D341Med (cell line): ENCODE measurements at regions not wholly inside any gene's neighbourhood (a gene's known extent, or its start where the extent isn't known, plus 50 kb on each side); places are given as distances from the start of the nearest gene placed in this dataset.
"Not testable (repeated sequence)": the region's sequence is repeated elsewhere in the genome, so short reads cannot be mapped to it uniquely, and the experiment has no call there.

Source experiments
- DNase-seq: peaks from one replicate; pipeline ENCODE4 v3.0.0; 2012; ENCODE audit warnings: low spot score

GRCh38 chr12:107497231-107497630 is 188.4 kb upstream of the PWP1 start:
- no peak for DNase-seq

- no peak for DNase-seq
Measured at GRCh38 chr12:107500307-107500706, 185.3 kb upstream of the PWP1 start.

GRCh38 chr12:107501681-107502080 is 183.9 kb upstream of the PWP1 start:
- DNase-seq = no peak

- DNase-seq = no peak
Measured at GRCh38 chr12:107503129-107503855, 182.3 kb upstream of the PWP1 start.

GRCh38 chr12:107503887-107504885 is 181.4 kb upstream of the PWP1 start:
- no peak for DNase-seq

GRCh38 chr12:107509421-107509820 is 176.2 kb upstream of the PWP1 start:
- no peak for DNase-seq

GRCh38 chr12:107510211-107510610 is 175.4 kb upstream of the PWP1 start:
- DNase-seq = no peak

- DNase-seq = no peak
Measured at GRCh38 chr12:107511292-107511691, 174.3 kb upstream of the PWP1 start.

GRCh38 chr12:107512391-107512790 is 173.2 kb upstream of the PWP1 start:
- DNase-seq = no peak

GRCh38 chr12:107513184-107513583 is 172.4 kb upstream of the PWP1 start:
- no peak for DNase-seq

- DNase-seq = no peak
Measured at GRCh38 chr12:107513636-107514400, 171.8 kb upstream of the PWP1 start.

- DNase-seq = no peak
Measured at GRCh38 chr12:107514887-107515445, 170.6 kb upstream of the PWP1 start.

- no peak for DNase-seq
Measured at GRCh38 chr12:107515446-107515958, 170.1 kb upstream of the PWP1 start.

GRCh38 chr12:107517816-107518215 is 167.8 kb upstream of the PWP1 start:
- not testable (repeated sequence) for DNase-seq

- DNase-seq = no peak
Measured at GRCh38 chr12:107518868-107519267, 166.7 kb upstream of the PWP1 start.

- no peak for DNase-seq
Measured at GRCh38 chr12:107519906-107520859, 165.4 kb upstream of the PWP1 start.

- no peak for DNase-seq
Measured at GRCh38 chr12:107521826-107522355, 163.7 kb upstream of the PWP1 start.

- DNase-seq = no peak
Measured at GRCh38 chr12:107522692-107523477, 162.7 kb upstream of the PWP1 start.

- no peak for DNase-seq
Measured at GRCh38 chr12:107523775-107524535, 161.6 kb upstream of the PWP1 start.
